ENCODE measurements at regions not wholly inside any gene's neighbourhood (a gene's known extent, or its start where the extent isn't known, plus 50 kb on each side); places are given as distances from the start of the nearest gene placed in this dataset.
A peak's percentile ranks its signal among the peaks of the same experiment; 100 is the strongest.

DNA sequence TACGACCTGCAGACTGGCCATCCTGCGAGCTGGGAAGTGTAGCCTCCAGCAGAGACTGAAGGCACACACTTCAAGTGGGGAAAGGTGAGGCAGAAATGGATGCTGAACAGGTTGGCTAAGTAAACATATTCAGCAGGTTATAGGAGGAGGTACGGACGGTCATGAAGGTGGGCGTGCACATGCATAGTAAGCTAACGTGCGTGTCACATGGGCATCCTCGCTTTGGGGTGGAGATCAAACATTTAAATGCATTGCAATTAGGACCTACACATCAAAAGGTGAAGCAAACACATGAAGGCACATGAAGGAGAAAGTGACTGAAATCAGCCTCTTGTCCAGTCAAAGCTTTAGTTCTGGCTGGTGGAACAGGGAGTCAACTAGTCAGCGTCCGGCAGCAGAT is 305.6 kb upstream of the EXOC2 start:
- Histone ChIP-seq H4K20me1 (ENCODE audit: low read depth) (no peaks in the 10 kb centered on the region), H3K4me2 (no peak overlapping the region), H3K27me3 (no peaks in the 10 kb centered on the region), H3K9me3 (ENCODE audit: low read depth) (no peaks in the 10 kb centered on the region), H3K9ac (no peak overlapping the region), H3F3A (ENCODE audit: low read depth) (no peaks in the 10 kb centered on the region), H3K4me3 (no peak overlapping the region), H3K27ac (no peak overlapping the region), H2AFZ (replicated peaks) (no peak overlapping the region), H3K4me1 (no peaks in the 10 kb centered on the region), H3K36me3 (no peaks in the 10 kb centered on the region), H3K79me2 (ENCODE audit: low read depth) (no peaks in the 10 kb centered on the region)
- Mint-ChIP-seq H3K4me1 (peaks cover 8% of the 10 kb centered on the region), H3K4me3 (peak overlapping the region; percentile 14), H3K27ac (no peak overlapping the region), H3K36me3 (no peaks in the 10 kb centered on the region), H3K9me3 (peaks cover 3% of the 10 kb centered on the region), H3K27me3 (ENCODE audit: insufficient read depth, low read depth) (peaks cover 4% of the 10 kb centered on the region)
- no peak for TF ChIP-seq EZH2phosphoT487 (IDR thresholded peaks at IDR 0.05)
- TF ChIP-seq, protein P1, sequence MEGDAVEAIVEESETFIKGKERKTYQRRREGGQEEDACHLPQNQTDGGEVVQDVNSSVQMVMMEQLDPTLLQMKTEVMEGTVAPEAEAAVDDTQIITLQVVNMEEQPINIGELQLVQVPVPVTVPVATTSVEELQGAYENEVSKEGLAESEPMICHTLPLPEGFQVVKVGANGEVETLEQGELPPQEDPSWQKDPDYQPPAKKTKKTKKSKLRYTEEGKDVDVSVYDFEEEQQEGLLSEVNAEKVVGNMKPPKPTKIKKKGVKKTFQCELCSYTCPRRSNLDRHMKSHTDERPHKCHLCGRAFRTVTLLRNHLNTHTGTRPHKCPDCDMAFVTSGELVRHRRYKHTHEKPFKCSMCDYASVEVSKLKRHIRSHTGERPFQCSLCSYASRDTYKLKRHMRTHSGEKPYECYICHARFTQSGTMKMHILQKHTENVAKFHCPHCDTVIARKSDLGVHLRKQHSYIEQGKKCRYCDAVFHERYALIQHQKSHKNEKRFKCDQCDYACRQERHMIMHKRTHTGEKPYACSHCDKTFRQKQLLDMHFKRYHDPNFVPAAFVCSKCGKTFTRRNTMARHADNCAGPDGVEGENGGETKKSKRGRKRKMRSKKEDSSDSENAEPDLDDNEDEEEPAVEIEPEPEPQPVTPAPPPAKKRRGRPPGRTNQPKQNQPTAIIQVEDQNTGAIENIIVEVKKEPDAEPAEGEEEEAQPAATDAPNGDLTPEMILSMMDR (IDR thresholded peaks at IDR 0.05): no peak
- DNase-seq (ENCODE audit: low spot score): no peak

DNA sequence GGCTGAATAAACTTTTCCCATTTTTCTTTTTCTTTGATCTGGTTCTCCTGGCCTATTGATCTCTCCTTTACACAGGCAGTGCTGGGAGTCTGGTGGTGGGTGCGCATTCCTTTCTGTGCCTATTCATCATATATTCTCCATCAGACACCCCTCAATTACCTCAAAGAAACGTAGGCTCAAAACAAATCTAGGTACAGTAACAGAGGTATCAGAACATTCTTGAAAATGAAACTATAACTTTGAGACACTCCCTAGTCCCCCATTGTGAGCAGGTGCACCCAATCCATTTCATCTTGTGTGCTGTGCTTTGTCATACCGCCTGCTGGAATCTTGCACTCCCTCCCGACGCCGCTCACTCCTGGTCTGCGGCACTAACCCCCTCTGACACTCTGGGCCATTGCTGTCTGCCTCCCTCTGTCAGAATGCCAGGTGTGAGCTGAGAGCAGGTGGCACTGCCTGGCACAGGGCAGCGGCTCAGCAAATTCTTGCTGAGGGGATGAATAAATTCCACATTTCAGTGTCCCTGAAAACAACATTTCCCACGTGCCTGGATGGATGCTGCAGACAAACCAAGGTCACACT is 303.4 kb upstream of the EXOC2 start:
- no peak overlapping the region for H3K27ac ChIP-seq
- Mint-ChIP-seq H3K4me1 (peaks cover 8% of the 10 kb centered on the region), H3K9me3 (peaks cover under 1% of the 10 kb centered on the region), H3K36me3 (no peaks in the 10 kb centered on the region), H3K27ac (no peak overlapping the region), H3K4me3 (no peak overlapping the region), H3K27me3 (ENCODE audit: insufficient read depth, low read depth) (peaks cover 4% of the 10 kb centered on the region)
- no peaks in the 10 kb centered on the region for H3K36me3 ChIP-seq
- no peak overlapping the region for H2AFZ ChIP-seq (replicated peaks)
- no peaks in the 10 kb centered on the region for H3K79me2 ChIP-seq (ENCODE audit: low read depth)
- no peak overlapping the region for H3K9ac ChIP-seq
- no peaks in the 10 kb centered on the region for H3K27me3 ChIP-seq
- no peaks in the 10 kb centered on the region for H3K9me3 ChIP-seq (ENCODE audit: low read depth)
- DNase-seq (ENCODE audit: low spot score): no peak
- no peaks in the 10 kb centered on the region for H3K4me1 ChIP-seq
- no peaks in the 10 kb centered on the region for H3F3A ChIP-seq (ENCODE audit: low read depth)
- no peak for TF ChIP-seq EZH2phosphoT487 (IDR thresholded peaks at IDR 0.05)
- TF ChIP-seq, protein P1 (IDR thresholded peaks at IDR 0.05): no peak
- no peak for TF ChIP-seq EZH2 (IDR thresholded peaks at IDR 0.05)
- H3K4me2 ChIP-seq: no peak overlapping the region
- no peak overlapping the region for H3K4me3 ChIP-seq
- no peaks in the 10 kb centered on the region for H4K20me1 ChIP-seq (ENCODE audit: low read depth)

DNA sequence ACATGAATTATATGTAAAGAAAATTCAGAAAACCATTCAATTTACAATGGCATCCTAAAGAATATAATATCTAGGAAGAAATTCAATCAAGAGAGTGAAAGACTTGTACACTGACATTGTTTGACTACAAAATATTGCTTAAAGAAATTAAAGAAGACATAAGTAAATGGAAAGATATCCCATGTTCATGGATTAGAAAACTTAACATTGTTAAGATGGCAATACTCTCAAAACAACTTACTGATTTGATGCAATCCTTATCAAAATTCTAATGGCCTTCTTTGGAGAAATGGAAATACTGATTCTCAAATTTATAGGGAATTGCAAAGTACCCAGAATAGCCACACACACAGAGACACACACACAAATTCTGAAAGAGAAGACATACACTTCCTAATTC is 298.3 kb upstream of the EXOC2 start:
- H3K4me1 Mint-ChIP-seq: peaks cover 2% of the 10 kb centered on the region
- Histone ChIP-seq H3K27me3 (no peaks in the 10 kb centered on the region), H3K4me3 (no peak overlapping the region), H3K27ac (no peak overlapping the region), H3K4me2 (no peak overlapping the region), H2AFZ (replicated peaks) (no peak overlapping the region), H3K9ac (no peak overlapping the region), H3K36me3 (no peaks in the 10 kb centered on the region), H4K20me1 (ENCODE audit: low read depth) (no peaks in the 10 kb centered on the region), H3K79me2 (ENCODE audit: low read depth) (no peaks in the 10 kb centered on the region), H3F3A (ENCODE audit: low read depth) (no peaks in the 10 kb centered on the region), H3K4me1 (no peaks in the 10 kb centered on the region), H3K9me3 (ENCODE audit: low read depth) (no peaks in the 10 kb centered on the region)
- no peaks in the 10 kb centered on the region for H3K27me3 Mint-ChIP-seq (ENCODE audit: insufficient read depth, low read depth)
- TF ChIP-seq, protein P1 (IDR thresholded peaks at IDR 0.05): no peak
- TF ChIP-seq EZH2 (IDR thresholded peaks at IDR 0.05) (no peak), EZH2phosphoT487 (IDR thresholded peaks at IDR 0.05) (no peak)
- no peak for DNase-seq (ENCODE audit: low spot score)
- H3K27ac Mint-ChIP-seq: no peak overlapping the region
- H3K36me3 Mint-ChIP-seq: no peaks in the 10 kb centered on the region
- H3K9me3 Mint-ChIP-seq: peaks cover 17% of the 10 kb centered on the region
- no peak overlapping the region for H3K4me3 Mint-ChIP-seq
